GM19025 (cell line): ENCODE measurements at regions not wholly inside any gene's neighbourhood (a gene's known extent, or its start where the extent isn't known, plus 50 kb on each side); places are given as distances from the start of the nearest gene placed in this dataset.

Experiments used
- ATAC-seq: cut with Tn5 transposase; IDR thresholded peaks from one replicate; pipeline ENCODE4 v1.9.1; 2021; ENCODE audit warnings: mild to moderate bottlenecking, low read depth, moderate library complexity; ENCODE audit not compliant: unreplicated experiment

- ATAC-seq = no peak
Measured at GRCh38 chr3:99503350-99503749, 135.0 kb upstream of the COL8A1 start.

GRCh38 chr3:99502871-99503270, 135.5 kb upstream of the COL8A1 start:
- no peak for ATAC-seq

GRCh38 chr3:99500485-99500884, 137.9 kb upstream of the COL8A1 start:
- no peak for ATAC-seq

GRCh38 chr3:99499235-99500158, 138.9 kb upstream of the COL8A1 start:
- peak; percentile 50 for ATAC-seq

GRCh38 chr3:99498550-99499234, 139.7 kb upstream of the COL8A1 start:
- ATAC-seq = peak; percentile 19

- ATAC-seq = no peak
Measured at GRCh38 chr3:99487894-99488293, 150.5 kb upstream of the COL8A1 start.

GRCh38 chr3:99485286-99485685, 153.1 kb upstream of the COL8A1 start:
- ATAC-seq = no peak

- no peak for ATAC-seq
Measured at GRCh38 chr3:99484871-99485270, 153.5 kb upstream of the COL8A1 start.

- no peak for ATAC-seq
Measured at GRCh38 chr3:99483841-99484240, 154.6 kb upstream of the COL8A1 start.

- ATAC-seq = no peak
Measured at GRCh38 chr3:99482191-99482590, 156.2 kb upstream of the COL8A1 start.

GRCh38 chr3:99481561-99481960, 156.8 kb upstream of the COL8A1 start:
- no peak for ATAC-seq

- no peak for ATAC-seq
Measured at GRCh38 chr3:99479768-99480167, 158.6 kb upstream of the COL8A1 start.

GRCh38 chr3:99477650-99478049, 160.7 kb upstream of the COL8A1 start:
- ATAC-seq = no peak

- ATAC-seq = no peak
Measured at GRCh38 chr3:99475229-99475628, 163.2 kb upstream of the COL8A1 start.

GRCh38 chr3:99474776-99475175, 163.6 kb upstream of the COL8A1 start:
- ATAC-seq = no peak

GRCh38 chr3:99473321-99473751, 165.1 kb upstream of the COL8A1 start:
- no peak for ATAC-seq

GRCh38 chr3:99472385-99472784, 166.0 kb upstream of the COL8A1 start:
- no peak for ATAC-seq

- ATAC-seq = no peak
Measured at GRCh38 chr3:99471353-99472323, 166.8 kb upstream of the COL8A1 start.

GRCh38 chr3:99470841-99471240, 167.6 kb upstream of the COL8A1 start:
- no peak for ATAC-seq

GRCh38 chr3:99468918-99469317, 169.5 kb upstream of the COL8A1 start:
- ATAC-seq = no peak

- ATAC-seq = no peak
Measured at GRCh38 chr3:99467420-99467819, 171.0 kb upstream of the COL8A1 start.
